Stimulated activated memory B cell treated with anti-CD40 and anti-IgM and Interleukin-4, amounts not matched to agents 10 μg/mL and 1 μg/mL and 100 μg/mL, for 72 hours (primary cell): ENCODE measurements at regions not wholly inside any gene's neighbourhood (a gene's known extent, or its start where the extent isn't known, plus 50 kb on each side); places are given as distances from the start of the nearest gene placed in this dataset.

ENCODE experiments used
- ATAC-seq: fragments of 150-1000 bp; cut with Tn5 transposase; 2 replicates; pipeline ENCODE4 v1.10.0; 2021
- H3K27ac Mint-ChIP-seq: one replicate; pipeline ENCODE4 v1.8.0; 2022; ENCODE audit warnings: mild to moderate bottlenecking, mixed read lengths
- H3K27me3 Mint-ChIP-seq: one replicate; pipeline ENCODE4 v1.8.0; 2022; ENCODE audit warnings: mixed read lengths
- H3K36me3 Mint-ChIP-seq: one replicate; pipeline ENCODE4 v1.8.0; 2022; ENCODE audit warnings: mixed read lengths
- H3K4me1 Mint-ChIP-seq: one replicate; pipeline ENCODE4 v1.8.0; 2022; ENCODE audit warnings: mixed read lengths
- H3K4me3 Mint-ChIP-seq: one replicate; pipeline ENCODE4 v1.8.0; 2022; ENCODE audit warnings: mild to moderate bottlenecking, moderate library complexity, mixed read lengths
- H3K9me3 Mint-ChIP-seq: one replicate; pipeline ENCODE4 v1.8.0; 2022; ENCODE audit warnings: mixed read lengths

DNA sequence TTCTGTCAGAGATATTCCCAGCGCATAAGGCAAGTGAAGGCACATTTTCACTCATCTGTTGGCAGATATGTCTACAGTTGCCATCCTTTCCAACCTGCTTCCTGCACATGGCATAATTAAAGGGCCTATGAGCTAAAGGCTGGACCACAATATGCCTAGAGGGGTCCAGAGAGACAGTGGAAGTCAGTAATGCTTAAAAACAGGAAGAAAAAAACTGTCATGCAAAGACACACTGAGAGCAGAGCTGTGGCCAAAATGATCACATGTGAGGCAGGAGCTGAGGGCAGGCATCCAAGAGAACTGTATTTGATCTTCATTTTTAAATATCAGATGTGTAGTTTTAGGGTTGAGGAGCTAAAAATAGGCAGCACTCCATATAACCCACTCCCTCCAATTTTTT, 125.0 kb upstream of the BACH2 start:
- Mint-ChIP-seq H3K9me3 (peaks cover under 1% of the 10 kb centered on the region), H3K36me3 (no peaks in the 10 kb centered on the region), H3K4me3 (no peak overlapping the region), H3K27me3 (no peaks in the 10 kb centered on the region), H3K4me1 (peaks cover 14% of the 10 kb centered on the region), H3K27ac (no peak overlapping the region)
- no peak for ATAC-seq

DNA sequence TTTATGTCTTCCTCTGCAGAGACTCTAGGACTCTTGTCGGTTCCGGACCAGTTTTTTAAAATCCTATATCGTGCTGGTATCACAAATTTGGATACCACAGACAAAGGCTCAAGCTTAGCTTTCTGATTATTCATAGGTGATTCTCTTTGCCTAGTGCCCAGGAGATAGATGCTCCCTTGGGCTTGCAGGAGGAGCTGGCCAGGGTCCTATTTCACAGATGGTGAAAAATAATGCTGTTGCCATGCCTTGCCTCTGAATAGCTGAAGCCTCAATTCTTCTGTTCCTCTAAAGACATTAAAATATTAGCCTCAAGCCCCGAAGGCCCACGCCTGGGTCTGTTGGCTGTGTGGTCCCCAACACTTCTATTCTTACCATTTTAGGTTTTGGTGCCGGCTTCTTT, 123.9 kb upstream of the BACH2 start:
- H3K27ac Mint-ChIP-seq = no peak overlapping the region
- H3K27me3 Mint-ChIP-seq = no peaks in the 10 kb centered on the region
- no peak overlapping the region for H3K4me3 Mint-ChIP-seq
- no peak for ATAC-seq
- H3K36me3 Mint-ChIP-seq = no peaks in the 10 kb centered on the region
- peaks cover 7% of the 10 kb centered on the region for H3K4me1 Mint-ChIP-seq
- H3K9me3 Mint-ChIP-seq = no peaks in the 10 kb centered on the region

DNA sequence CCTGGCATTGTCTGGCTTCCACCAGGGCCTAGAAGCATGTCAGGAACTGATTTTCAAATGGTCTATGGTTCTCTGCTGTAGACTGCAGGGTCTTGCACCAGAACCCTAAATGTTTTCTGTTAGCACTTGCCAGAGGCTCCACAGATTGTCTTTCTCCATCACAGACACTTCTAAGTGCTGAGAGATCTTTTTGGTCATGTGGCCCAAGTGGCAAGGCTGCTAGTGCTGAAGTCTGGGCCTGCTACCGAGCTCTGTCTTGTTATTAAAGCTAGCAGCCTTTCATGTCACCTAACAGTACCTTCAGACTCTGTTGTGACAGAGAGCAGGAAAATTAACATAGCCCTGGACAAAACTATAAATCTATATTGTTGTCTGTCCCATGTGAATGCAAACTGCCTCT, 120.7 kb upstream of the BACH2 start:
- no peaks in the 10 kb centered on the region for H3K36me3 Mint-ChIP-seq
- H3K27ac Mint-ChIP-seq = no peak overlapping the region
- no peak for ATAC-seq
- H3K27me3 Mint-ChIP-seq = no peaks in the 10 kb centered on the region
- no peak overlapping the region for H3K4me3 Mint-ChIP-seq
- peaks cover 17% of the 10 kb centered on the region for H3K4me1 Mint-ChIP-seq
- H3K9me3 Mint-ChIP-seq = no peaks in the 10 kb centered on the region

DNA sequence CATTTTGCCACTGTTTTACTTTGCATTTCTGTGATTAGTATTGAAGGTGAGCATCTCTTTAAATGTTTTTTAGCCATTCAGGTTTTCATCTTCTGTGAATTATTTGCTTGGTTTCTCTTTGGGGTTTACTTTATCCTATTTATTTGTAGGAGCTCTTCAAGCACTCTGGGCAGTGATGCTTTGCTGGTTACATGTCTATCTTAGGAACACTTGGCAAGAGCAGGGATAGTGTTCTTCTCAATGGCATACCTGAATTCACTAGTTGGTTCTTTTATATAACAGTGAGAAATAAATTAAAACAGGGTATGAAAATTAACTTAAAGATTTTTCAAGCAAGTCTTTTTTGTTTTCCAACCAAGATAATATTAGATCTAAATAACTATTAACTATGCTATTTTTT, 119.7 kb upstream of the BACH2 start:
- no peaks in the 10 kb centered on the region for H3K27me3 Mint-ChIP-seq

DNA sequence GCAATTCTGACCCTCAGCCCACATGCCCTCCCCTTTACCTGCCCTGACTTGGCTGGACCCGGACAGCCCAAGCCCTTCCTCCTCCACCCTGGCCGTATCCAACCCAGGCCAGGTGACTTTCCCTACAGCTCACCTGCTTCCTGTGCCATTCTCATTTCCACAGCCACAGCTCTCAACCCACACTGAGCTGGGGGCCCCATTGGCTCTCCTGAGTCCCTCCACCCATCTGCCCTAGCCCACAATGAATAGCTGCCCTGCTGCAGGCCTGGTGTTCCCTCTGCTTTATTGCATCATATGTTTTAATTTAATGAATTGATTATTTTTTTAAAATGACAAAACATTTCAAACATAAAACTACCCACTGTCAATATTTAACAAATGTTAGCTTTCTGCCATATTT, 118.5 kb upstream of the BACH2 start:
- Mint-ChIP-seq H3K9me3 (no peaks in the 10 kb centered on the region), H3K27ac (no peak overlapping the region), H3K27me3 (no peaks in the 10 kb centered on the region), H3K4me3 (no peak overlapping the region), H3K4me1 (peaks cover 35% of the 10 kb centered on the region), H3K36me3 (no peaks in the 10 kb centered on the region)
- no peak for ATAC-seq

More for the DNA sequence above, 119.7 kb upstream of the BACH2 start:
- Mint-ChIP-seq H3K9me3 (no peaks in the 10 kb centered on the region), H3K4me3 (no peak overlapping the region), H3K27ac (no peak overlapping the region), H3K36me3 (no peaks in the 10 kb centered on the region), H3K4me1 (peaks cover 28% of the 10 kb centered on the region)
- ATAC-seq = no peak

DNA sequence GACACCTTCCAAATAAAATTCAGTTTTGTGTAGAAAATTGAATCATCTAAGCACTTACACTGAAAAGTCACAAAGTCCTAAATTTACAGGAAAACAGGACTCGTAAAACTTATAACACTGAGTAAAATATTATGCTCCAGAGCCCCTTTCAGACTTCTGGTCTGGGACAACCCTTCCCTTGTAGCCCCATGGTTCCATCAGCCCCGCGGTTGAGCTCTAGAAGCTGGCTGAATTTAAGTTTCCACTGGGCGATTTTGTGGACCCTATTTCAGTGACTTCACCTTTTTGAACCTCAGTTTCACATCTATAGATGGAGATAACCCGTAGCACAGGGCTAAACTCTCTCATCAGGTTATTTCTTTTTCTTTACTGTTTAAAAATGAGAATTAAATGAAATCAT, 117.7 kb upstream of the BACH2 start:
- H3K27ac Mint-ChIP-seq = no peak overlapping the region
- H3K36me3 Mint-ChIP-seq = no peaks in the 10 kb centered on the region
- no peak for ATAC-seq
- no peak overlapping the region for H3K4me3 Mint-ChIP-seq
- H3K9me3 Mint-ChIP-seq = no peaks in the 10 kb centered on the region
- H3K4me1 Mint-ChIP-seq = peaks cover 35% of the 10 kb centered on the region
- no peaks in the 10 kb centered on the region for H3K27me3 Mint-ChIP-seq

DNA sequence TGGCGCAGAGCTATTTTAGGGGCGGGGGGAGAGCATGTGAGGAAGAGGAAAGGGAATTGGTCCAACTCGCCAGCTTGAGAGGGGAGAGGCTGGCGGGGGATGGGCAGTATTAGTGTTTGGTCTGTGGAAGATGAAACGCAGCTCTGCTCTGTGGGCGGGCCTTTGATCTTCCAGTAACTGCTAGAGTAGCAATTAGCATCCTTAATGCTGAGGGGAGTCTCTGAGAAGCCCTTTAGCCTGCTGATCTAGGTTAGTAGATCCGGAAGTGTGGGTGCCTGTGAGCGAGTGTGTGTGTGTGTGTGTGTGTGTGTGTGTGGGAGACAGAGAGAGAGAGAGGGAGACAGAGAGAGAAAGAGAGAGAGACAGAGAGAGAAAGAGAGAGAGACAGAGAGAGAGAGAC, 117.2 kb upstream of the BACH2 start:
- H3K4me3 Mint-ChIP-seq = peak overlapping the region; percentile 55
- H3K27me3 Mint-ChIP-seq = no peaks in the 10 kb centered on the region
- no peaks in the 10 kb centered on the region for H3K36me3 Mint-ChIP-seq
- no peaks in the 10 kb centered on the region for H3K9me3 Mint-ChIP-seq
- H3K27ac Mint-ChIP-seq = no peak overlapping the region
- H3K4me1 Mint-ChIP-seq = peaks cover 40% of the 10 kb centered on the region
- ATAC-seq = peak; percentile 63

DNA sequence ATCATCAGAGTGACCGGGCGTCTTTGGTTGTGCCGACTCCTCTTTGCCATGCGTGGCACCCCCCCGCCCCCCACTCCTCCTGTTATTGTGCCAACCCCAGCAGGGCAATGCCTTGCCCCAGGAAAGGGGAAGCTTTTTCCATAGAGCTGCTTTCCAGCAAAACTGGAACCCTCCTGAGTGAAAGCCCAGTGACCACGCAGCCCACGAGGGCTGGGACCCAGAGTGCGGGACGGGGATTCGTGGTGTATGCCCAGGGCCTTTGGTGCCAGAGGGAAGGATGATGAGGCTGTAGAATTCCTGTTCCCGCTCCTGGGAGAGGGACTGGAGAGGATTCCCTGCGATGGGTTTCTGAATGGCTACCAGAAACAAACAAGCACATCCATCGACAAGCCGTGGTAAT, 116.8 kb upstream of the BACH2 start:
- Mint-ChIP-seq H3K27me3 (no peaks in the 10 kb centered on the region), H3K9me3 (no peaks in the 10 kb centered on the region), H3K36me3 (no peaks in the 10 kb centered on the region), H3K4me3 (peak overlapping the region; percentile 55), H3K4me1 (peaks cover 43% of the 10 kb centered on the region), H3K27ac (no peak overlapping the region)
- ATAC-seq = no peak

DNA sequence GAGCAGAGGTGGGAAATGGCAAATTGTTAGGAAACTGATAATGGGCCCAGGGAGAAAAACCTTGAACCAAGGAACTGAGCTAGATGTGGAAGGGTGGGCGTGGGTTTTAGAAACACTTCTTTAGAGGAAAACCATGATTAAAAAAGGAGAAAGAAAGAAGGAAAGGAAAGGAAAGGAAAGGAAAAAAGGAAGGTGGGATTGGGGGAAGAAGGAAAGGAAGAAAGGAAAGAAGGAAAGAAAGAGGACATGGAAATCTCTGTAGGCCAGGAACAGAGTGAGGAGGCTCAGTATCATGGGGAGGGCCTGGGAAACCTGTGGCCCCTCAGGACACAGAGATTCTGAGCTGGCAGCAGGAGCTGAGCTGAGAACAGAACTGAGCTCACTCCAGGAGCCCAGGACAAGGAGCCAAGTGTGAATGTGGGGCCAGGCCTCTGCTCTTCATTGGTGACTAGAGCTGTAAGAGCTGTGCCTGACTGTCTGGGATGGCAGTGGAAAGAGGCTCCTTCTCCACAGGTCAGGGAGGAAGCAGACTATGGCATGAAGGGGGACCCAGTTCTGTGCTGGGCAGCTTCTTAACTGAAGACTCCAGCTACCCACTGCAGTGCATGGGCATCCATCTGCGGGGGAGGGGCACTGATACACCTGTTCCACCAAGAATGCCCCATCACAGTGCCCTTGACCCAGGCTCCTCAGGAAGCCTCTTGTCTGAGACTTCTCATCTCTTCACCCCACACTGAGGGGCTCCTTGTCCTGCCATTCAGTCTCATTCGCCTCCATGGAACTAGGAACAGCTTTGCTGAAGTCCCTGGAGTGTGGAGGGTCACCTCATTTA, 116.1 kb upstream of the BACH2 start:
- Mint-ChIP-seq H3K4me3 (no peak overlapping the region), H3K36me3 (no peaks in the 10 kb centered on the region), H3K4me1 (peaks cover 43% of the 10 kb centered on the region), H3K27ac (peak overlapping the region; percentile 45), H3K27me3 (no peaks in the 10 kb centered on the region), H3K9me3 (no peaks in the 10 kb centered on the region)
- ATAC-seq = no peak

DNA sequence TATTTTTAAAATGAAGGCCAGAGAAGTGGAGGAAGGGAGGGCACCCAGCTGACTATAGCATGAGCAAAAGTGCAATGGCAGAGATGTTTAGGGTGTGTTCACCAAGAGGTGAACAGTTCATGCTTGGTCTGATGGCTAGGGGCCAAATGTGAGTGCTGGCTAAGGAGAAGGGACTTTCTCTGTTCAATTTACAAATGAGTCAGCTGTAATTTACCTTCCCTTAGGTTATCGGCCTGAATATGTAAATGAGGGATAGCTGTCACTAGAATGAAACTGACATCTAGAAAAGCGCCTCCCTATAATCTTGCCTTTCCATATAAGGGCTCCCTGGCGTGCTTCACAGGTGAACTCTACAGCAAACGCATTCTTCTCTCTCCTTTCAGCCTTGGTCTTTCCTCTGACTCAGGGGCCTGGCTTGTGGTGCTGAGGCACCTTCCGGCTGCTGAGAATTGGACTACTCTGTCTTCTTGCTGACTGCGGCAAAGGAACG, 114.7 kb upstream of the BACH2 start:
- H3K9me3 Mint-ChIP-seq = no peaks in the 10 kb centered on the region
- H3K27me3 Mint-ChIP-seq = no peaks in the 10 kb centered on the region
- peak overlapping the region; percentile 48 for H3K4me3 Mint-ChIP-seq
- H3K27ac Mint-ChIP-seq = peak overlapping the region; percentile 45
- peaks cover 45% of the 10 kb centered on the region for H3K4me1 Mint-ChIP-seq
- no peaks in the 10 kb centered on the region for H3K36me3 Mint-ChIP-seq
- ATAC-seq = peak; percentile 94

DNA sequence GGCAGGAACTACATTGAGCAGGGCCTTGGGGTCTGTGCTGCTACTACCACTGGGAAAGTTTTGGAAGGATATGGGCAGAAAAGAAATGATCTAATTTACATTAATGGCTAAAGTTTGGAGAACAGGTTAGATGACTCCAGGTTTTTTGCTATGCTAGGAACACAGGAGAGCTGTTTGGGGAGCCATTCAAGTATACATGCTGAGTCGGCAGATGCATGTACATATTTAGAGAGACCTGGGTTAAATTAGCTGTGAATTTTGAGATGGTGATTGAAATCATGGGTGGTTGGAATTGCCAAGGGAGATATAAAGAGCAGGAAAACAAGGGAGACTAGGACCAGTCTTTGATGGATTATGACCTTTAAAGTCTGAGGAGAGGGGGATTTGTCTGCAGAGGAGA, 113.1 kb upstream of the BACH2 start:
- H3K27ac Mint-ChIP-seq = no peak overlapping the region
- no peaks in the 10 kb centered on the region for H3K9me3 Mint-ChIP-seq
- H3K4me1 Mint-ChIP-seq = peaks cover 50% of the 10 kb centered on the region
- no peaks in the 10 kb centered on the region for H3K36me3 Mint-ChIP-seq
- H3K4me3 Mint-ChIP-seq = no peak overlapping the region
- no peak for ATAC-seq
- H3K27me3 Mint-ChIP-seq = no peaks in the 10 kb centered on the region

DNA sequence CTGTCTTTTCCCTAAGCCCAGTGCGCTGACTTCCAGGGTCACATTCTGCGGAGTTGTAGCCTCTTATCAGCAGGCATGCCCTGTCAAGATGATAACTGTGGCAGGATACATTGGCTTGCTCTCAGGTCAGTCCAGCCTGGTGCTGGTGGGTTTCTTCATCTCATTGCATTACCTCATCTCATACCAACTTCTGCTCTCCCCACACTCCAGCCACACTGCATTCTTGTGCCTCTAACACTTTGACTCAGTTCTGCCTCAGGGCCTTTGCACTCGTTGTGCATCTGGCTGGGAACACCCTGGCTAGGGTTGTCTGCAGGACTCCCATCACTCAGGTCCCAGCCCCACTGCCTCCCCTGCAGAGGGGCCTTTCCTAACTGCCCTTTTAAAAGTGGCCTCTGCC, 110.3 kb upstream of the BACH2 start:
- Mint-ChIP-seq H3K4me1 (peaks cover 45% of the 10 kb centered on the region), H3K9me3 (no peaks in the 10 kb centered on the region), H3K27me3 (no peaks in the 10 kb centered on the region), H3K36me3 (no peaks in the 10 kb centered on the region), H3K4me3 (no peak overlapping the region), H3K27ac (no peak overlapping the region)
- no peak for ATAC-seq

DNA sequence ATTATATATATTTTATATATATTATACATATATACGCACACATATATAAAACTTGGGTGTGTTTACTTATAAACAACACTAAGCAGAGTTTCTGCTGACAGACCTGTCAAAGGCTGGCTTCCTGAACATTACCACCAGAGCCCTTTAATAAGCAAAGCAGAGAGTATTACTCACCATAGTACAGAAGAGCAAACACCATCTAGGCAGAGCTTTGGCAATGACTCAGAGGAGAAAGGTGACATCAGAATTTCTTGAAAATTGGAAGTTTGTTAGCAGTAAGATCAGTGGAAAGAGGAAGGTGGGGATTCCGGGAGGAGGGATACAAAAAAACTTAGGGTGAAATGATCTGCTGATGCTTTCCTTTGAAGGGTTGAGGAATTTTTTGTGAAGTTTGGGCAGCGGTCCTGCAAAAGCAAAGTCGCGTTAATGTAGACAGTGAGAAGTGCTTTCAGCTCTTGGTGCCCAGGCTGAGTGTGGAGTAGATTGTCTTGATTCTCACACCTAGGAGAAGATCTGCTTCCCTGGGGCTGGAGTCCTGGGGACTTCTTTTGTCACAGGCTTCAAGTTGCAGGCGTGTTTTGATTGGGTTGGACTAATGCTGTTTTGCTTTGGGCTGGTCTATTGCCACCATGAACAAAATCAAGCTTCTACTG, 109.6 kb upstream of the BACH2 start:
- Mint-ChIP-seq H3K4me3 (no peak overlapping the region), H3K36me3 (no peaks in the 10 kb centered on the region), H3K27ac (no peak overlapping the region), H3K27me3 (no peaks in the 10 kb centered on the region), H3K9me3 (no peaks in the 10 kb centered on the region), H3K4me1 (peaks cover 39% of the 10 kb centered on the region)
- peak; percentile 88 for ATAC-seq

DNA sequence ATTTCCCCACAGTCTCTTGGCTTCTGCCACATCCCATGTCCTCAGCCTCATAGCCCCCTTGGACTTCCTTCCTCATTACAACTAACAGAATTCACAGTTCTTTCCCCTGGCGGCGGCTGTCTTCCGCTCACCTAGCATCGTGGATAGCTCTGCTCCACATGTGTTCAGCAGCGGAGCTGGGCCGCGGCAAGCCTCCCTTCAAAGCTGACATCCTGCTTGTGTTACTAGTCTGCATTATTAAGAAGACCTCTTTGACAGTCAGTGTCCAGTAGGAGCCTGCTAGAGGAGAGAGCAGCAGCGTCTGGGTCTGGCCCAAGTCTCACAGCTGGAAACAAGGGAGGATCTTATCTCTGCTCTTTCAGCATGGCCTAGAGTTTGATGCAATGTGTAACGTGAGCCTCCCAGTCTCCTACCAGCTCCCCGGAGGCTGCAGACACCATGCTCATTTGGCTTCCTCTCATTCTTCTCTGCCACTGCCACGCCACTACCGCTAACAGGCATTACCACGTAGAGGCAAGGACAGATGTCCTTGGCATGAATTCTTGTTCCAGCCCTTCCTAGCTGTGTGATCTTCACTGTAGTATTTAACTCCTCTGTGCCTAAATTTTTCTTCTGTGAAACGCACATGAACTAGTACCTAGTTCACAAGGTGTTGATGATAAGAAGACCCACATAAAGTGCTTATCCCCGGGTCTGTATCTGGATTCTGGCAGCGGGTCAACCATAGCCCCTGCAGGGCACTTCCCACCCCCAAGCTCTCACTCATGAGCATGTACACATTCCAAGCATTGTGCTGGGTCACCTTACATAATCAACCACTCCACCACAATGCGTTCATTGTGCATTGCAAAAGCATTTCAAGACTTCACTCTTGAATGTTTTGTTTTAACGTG, 107.1 kb upstream of the BACH2 start:
- H3K9me3 Mint-ChIP-seq = no peaks in the 10 kb centered on the region
- no peak for ATAC-seq
- H3K4me3 Mint-ChIP-seq = no peak overlapping the region
- no peaks in the 10 kb centered on the region for H3K36me3 Mint-ChIP-seq
- peaks cover 27% of the 10 kb centered on the region for H3K4me1 Mint-ChIP-seq
- no peak overlapping the region for H3K27ac Mint-ChIP-seq
- H3K27me3 Mint-ChIP-seq = no peaks in the 10 kb centered on the region

DNA sequence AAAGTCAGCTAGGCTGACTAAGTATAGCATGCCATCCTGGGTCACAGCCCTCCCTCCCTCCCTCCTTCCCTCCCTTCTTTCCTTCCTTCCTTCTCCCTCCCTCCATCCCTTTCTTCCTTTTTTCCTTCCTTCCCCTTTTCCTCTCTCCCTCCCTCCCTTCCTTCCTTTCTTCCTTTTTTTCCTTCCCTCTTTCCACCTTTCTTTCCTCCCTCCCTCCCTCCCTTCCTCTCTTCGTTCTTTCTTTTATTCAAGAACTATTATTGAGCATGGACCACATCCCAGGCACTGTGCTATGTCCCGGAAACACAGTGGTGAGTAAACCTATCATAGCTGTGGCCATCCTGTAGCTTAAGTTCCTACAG, 106.2 kb upstream of the BACH2 start:
- peaks cover 34% of the 10 kb centered on the region for H3K4me1 Mint-ChIP-seq
- no peaks in the 10 kb centered on the region for H3K27me3 Mint-ChIP-seq
- H3K36me3 Mint-ChIP-seq = no peaks in the 10 kb centered on the region
- ATAC-seq = no peak
- H3K4me3 Mint-ChIP-seq = no peak overlapping the region
- H3K9me3 Mint-ChIP-seq = no peaks in the 10 kb centered on the region
- no peak overlapping the region for H3K27ac Mint-ChIP-seq
